AG04450 (cell line): ENCODE measurements at regions not wholly inside any gene's neighbourhood (a gene's known extent, or its start where the extent isn't known, plus 50 kb on each side); places are given as distances from the start of the nearest gene placed in this dataset.

Source experiments
- CTCF ChIA-PET: fragments of 300-600, 350-600 bp; formaldehyde crosslinking; extraction: SDS; loops from one replicate; lab custom pipeline; 2022; ENCODE audit warnings: antibody characterized with exemption, inconsistent platforms; lab: Charles Lee
- POLR2A ChIA-PET: fragments of 350-600 bp; formaldehyde crosslinking; extraction: SDS; loops from one replicate; lab custom pipeline; 2021; ENCODE audit warnings: antibody characterized with exemption, inconsistent platforms; lab: Yijun Ruan, JAX
- DNase-seq: peaks from one replicate; pipeline ENCODE4 v3.0.0-alpha.2; 2011; ENCODE audit warnings: low read depth, low spot score
- H3K27ac ChIP-seq: one replicate; pipeline ENCODE4 v1.5.1; 2012; ENCODE audit warnings: low read depth, low read length, control low read depth
- H3K27me3 ChIP-seq: one replicate; pipeline ENCODE4 v1.6.0; 2012; ENCODE audit warnings: low read length; ENCODE audit not compliant: control insufficient read depth, insufficient read depth
- H3K4me3 ChIP-seq: 2 replicates; pipeline ENCODE4 v1.5.1; 2011; ENCODE audit warnings: mild to moderate bottlenecking, low read depth, low read length, control low read depth
- H3K9me3 ChIP-seq: 2 replicates; pipeline ENCODE4 v1.5.1; 2012; ENCODE audit warnings: low read length; ENCODE audit not compliant: control insufficient read depth, insufficient read depth
- TF ChIP-seq, protein P1 (sequence below): IDR thresholded peaks from 2 replicates; pipeline ENCODE4 v1.5.1; 2011; ENCODE audit warnings: low read depth, low read length, control low read depth, inconsistent platforms

DNA sequence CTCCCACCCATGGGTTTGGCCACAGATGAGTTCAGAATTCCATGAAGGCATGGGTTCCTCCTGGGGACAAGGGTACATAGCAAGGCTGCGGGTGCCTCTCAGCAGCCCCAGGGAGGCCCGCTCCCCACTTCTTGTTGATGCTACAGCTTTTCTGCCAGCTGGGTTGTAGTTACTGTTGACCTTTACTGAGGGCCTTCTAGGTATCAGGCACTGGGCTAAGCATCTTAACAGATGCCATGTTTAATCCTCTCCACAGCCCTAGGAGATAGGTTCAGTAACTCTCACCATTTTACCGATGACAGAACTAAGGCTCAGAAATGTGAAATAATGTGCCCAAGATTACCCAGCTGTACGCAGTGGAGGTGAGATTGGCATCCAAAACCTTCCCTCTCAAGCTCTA is 54.3 kb upstream of the DLX4 start:
- Histone ChIP-seq H3K9me3 (no peaks in the 10 kb centered on the region; the same call in 1 of the 2 replicates), H3K4me3 (no peak overlapping the region), H3K27me3 (peaks cover 65% of the 10 kb centered on the region), H3K27ac (no peak overlapping the region)
- TF ChIP-seq, protein P1, sequence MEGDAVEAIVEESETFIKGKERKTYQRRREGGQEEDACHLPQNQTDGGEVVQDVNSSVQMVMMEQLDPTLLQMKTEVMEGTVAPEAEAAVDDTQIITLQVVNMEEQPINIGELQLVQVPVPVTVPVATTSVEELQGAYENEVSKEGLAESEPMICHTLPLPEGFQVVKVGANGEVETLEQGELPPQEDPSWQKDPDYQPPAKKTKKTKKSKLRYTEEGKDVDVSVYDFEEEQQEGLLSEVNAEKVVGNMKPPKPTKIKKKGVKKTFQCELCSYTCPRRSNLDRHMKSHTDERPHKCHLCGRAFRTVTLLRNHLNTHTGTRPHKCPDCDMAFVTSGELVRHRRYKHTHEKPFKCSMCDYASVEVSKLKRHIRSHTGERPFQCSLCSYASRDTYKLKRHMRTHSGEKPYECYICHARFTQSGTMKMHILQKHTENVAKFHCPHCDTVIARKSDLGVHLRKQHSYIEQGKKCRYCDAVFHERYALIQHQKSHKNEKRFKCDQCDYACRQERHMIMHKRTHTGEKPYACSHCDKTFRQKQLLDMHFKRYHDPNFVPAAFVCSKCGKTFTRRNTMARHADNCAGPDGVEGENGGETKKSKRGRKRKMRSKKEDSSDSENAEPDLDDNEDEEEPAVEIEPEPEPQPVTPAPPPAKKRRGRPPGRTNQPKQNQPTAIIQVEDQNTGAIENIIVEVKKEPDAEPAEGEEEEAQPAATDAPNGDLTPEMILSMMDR = no peak
- ChIA-PET CTCF (interaction anchor here (1.3 kb wide), 1 partner anchor 358 kb away, joined by 3 read pairs; no protein-coding TSS in a partner anchor), POLR2A (no interaction called here)
- no peak for DNase-seq

- POLR2A ChIA-PET = no interaction called here
- DNase-seq = no peak
Observed at GRCh38 chr17:49915260-49915659, 53.7 kb upstream of the DLX4 start.

DNA sequence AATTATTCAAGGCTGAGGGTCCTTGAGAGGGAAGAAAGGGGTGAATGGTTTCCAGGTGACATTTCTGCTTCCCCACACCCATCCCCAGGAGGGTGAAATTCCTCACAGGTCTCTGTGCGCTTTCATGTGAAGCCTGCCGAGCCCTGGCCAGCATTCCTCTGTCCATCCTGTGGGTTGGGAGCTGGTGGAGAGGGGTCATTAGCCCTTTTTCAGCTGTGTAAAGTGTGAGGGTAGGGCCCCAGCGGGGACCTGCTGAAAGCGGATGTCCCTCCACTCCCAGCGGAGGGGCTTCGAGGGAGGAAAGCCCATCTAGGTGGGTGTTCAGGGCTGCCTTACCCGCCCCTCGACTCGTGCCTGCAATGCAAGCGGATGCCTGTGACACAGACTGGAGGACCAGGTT is 53.3 kb upstream of the DLX4 start:
- CTCF ChIA-PET = interaction anchor here (1.3 kb wide), 1 partner anchor 359 kb away, joined by 3 read pairs; no protein-coding TSS in a partner anchor
- Histone ChIP-seq H3K27ac (no peak overlapping the region), H3K4me3 (no peak overlapping the region), H3K9me3 (no peaks in the 10 kb centered on the region), H3K27me3 (peaks cover 64% of the 10 kb centered on the region)
- TF ChIP-seq, protein P1 = no peak
- POLR2A ChIA-PET = no interaction called here
- DNase-seq = no peak

More at GRCh38 chr17:49915260-49915659, 53.7 kb upstream of the DLX4 start:
- no peaks in the 10 kb centered on the region for H3K9me3 ChIP-seq
- CTCF ChIA-PET = interaction anchor here (1.3 kb wide), 1 partner anchor 359 kb away, joined by 3 read pairs; no protein-coding TSS in a partner anchor
- TF ChIP-seq, protein P1 = no peak
- H3K27ac ChIP-seq = no peak overlapping the region
- no peak overlapping the region for H3K4me3 ChIP-seq
- peaks cover 64% of the 10 kb centered on the region for H3K27me3 ChIP-seq

GRCh38 chr17:49916854-49917515 is 52.0 kb upstream of the DLX4 start:
- POLR2A ChIA-PET = no interaction called here
- CTCF ChIA-PET = interaction anchor here (0.6 to 0.7 kb wide), 2 partner anchors 73 to 81 kb away, joined by 3 to 4 read pairs; no protein-coding TSS in a partner anchor
- H3K4me3 ChIP-seq = no peak overlapping the region
- peaks cover 59% of the 10 kb centered on the region for H3K27me3 ChIP-seq
- TF ChIP-seq, protein P1 = no peak
- DNase-seq = no peak
- H3K27ac ChIP-seq = no peak overlapping the region
- H3K9me3 ChIP-seq = no peaks in the 10 kb centered on the region

DNA sequence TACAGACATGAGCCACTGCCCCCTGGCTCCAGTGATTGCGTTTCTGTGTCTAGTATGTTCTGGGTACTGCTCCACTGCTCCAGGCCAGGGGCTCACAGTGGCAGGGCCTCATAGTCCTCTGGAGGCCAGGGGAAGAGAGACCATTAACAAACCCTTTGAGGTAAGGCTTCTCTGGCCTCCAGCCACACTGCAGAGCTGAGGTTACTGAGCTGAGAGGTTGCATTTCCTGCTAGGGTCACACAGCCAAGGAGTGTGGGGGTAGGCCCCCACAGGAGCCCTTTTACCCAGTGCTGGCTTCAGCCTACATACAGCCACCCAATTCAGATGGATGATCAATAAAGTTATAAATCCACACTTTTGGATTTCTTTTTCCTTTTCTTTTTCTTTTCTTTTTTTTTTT is 50.4 kb upstream of the DLX4 start:
- Histone ChIP-seq H3K27ac (no peak overlapping the region), H3K27me3 (peaks cover 60% of the 10 kb centered on the region), H3K4me3 (no peak overlapping the region), H3K9me3 (no peaks in the 10 kb centered on the region)
- ChIA-PET CTCF (interaction anchor here (0.7 kb wide), 1 partner anchor 34 kb away, joined by 4 read pairs; no protein-coding TSS in a partner anchor), POLR2A (no interaction called here)
- TF ChIP-seq, protein P1 = no peak
- no peak for DNase-seq
